Fibroblast of skin of scalp (primary cell): ENCODE measurements at regions not wholly inside any gene's neighbourhood (a gene's known extent, or its start where the extent isn't known, plus 50 kb on each side); places are given as distances from the start of the nearest gene placed in this dataset.

Experiments used
- DNase-seq: peaks from one replicate; pipeline ENCODE4 v3.0.0-alpha.2; 2013

DNA sequence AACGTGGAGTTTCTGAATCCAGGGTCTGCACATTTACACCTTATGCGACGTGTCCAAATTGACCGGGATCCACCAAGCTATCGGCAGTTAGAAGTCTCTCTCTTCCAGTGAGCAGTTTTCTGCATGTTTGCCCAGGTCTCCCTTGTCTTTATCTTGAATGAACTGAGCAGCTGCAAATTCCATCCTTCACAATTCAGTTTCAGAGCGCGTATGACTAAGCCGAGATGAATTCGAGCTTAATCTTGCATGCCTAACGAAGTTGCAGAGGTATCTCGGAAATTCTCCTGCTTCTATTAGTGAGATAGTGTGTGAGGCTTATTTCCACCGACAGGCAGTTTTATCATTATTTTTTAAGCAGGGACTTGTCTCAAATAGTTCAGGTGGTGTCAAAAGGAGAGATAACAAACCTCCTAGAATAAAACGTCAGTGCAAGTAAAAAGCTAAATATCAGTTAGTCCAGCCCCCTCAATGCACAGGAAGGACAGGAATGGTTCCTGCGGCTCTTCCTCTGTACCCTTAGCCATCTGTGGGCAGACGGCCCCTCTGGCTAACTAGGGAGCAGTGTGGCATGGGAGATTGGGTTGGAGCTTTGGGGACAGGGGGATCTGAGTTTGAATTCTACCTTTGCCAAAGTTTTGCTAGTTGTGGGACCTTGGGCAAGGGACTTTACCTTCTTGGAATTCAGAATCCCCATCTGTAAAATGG lies 93.0 kb upstream of the GPR139 start:
- DNase-seq = no peak

DNA sequence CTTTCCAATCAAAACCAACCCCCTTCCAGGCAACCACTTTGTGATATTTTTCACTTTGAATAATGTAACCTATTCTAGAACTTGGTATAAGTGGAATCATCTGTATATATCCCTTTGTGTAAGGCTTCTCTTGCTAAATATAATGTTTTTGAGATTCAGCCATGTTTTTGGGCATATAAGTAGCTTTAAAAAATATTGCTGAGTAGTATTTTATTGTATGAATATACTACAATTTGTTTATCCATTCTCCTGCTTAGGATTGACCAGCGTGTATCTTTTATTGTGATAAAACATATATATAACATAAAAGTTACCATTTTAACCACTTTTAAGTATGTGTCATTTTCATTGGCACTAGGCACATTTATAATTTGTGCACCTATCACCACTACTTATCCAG lies 79.8 kb upstream of the GPR139 start:
- DNase-seq = no peak

DNA sequence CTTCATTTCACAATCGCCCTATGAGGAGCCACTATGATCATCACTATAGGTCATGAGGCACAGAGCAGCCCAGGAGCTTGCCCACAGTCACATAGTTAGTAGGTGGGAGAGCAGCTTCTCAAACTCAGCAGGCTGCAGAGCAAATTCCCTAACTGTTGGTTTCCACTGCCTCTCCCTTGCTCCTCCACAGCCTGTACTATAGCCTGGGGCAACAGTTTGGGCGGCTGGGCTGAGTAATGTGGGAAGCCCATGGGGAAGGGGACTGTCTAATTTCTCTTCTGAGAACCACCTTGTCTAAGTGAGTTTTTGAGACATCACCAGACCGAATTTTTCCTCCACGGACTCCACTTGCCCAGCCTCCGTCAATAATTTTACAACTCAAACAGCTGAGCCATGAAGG lies 73.4 kb upstream of the GPR139 start:
- DNase-seq = no peak

DNA sequence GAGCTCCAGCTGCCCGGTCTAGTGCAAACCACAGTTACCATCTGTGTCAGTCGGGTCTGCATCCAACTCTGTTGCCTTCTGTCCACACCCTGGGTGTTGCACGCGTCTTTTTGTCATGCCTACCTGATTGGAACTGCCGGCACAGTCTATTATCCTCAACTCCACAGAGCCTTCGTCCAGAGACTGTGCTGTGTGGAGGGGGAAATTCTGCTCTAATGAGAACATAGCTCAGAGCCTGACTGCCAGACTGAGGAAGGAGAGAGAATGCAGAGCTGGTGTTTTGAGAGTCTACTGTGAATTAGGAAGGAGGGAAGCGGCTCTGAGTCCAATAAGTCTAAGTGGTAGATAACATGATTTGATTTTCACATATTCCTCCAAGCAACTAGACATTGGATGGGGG lies 68.3 kb upstream of the GPR139 start:
- DNase-seq = no peak

DNA sequence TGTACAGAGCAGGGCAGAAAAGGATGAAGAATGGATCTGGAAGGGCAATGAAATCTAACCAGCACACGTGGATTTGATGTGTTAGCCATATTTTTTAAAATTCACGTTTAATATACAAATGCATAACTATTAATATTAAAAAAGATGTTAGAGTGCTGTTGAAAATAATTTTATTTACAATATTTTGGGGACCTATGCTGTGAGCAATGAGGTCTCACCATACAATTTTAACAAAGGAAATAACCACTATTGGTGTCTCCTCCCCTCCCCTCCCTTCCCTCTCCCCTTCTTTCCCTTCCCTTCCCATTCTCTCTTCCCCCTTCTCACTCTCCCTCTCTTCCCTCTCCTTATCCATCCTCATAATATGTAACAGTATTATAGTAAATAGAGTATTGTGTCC lies 64.2 kb upstream of the GPR139 start:
- no peak for DNase-seq

DNA sequence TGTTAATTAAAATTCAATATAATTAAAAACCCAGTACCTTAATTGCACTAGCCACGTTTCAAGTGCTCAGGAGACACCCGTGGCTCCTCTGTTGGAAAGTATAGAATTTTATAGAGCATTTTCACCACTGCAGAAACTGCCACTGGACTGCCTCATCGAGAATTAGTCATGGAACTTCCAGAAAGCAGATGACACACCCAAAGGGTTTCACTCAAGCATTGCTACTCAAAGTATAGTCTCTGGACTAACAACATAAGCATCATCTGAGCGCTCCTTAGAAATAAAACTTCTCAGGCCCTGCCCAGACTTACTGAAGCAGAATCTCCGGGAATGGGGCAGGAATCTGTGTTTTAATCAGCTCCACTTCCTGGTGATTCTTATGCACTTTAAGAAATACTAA lies 63.5 kb upstream of the GPR139 start:
- no peak for DNase-seq

DNA sequence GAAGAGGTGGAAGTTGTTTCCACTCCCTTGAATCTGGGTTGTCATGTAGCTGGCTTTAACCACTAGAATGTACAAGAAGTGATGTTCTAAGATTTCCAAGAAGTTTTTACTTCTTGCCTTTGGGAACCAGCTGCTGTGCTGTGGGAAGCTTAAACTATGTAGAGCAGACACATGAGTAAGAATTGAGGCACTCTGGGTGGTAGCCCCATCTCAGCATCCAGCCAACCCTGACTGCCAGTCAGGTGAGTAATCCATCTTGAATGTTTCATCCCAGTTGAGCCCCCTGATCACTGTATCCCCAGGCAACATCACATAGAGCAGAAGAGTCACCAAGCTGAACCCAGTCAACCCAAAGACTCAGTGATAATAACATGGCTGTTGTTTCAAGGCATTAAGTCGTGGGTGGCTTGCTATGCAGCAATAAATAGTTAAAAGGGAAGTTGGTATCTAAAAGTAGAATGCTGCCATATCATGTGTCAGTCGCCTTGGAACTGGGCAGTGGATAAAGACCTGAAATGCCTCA lies 62.8 kb upstream of the GPR139 start:
- DNase-seq = no peak

DNA sequence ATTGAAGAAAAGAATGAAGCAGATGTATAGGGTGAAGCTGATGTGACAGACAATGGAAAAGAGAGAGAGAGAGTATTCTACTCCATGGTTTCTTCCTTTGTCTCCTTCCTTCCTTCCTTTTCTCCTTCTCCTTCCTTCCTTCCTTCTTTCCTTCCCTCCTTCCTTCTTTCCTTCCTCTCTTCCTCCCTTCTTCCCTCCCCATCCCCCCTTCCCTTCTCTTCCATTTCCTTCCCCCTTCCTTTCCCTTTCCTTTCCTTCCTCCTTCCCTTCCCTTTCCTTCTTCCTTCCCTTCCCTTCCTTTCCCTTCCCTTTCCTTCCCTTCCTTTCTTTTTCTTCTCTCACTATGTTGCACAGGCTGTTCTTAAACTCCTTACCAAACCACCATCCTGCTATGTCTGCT lies 55.7 kb upstream of the GPR139 start:
- DNase-seq = no peak
